Liver (tissue), 8 donors: ENCODE measurements at regions not wholly inside any gene's neighbourhood (a gene's known extent, or its start where the extent isn't known, plus 50 kb on each side); places are given as distances from the start of the nearest gene placed in this dataset.

Experiments used
- DNase-seq: peaks from one replicate; pipeline ENCODE4 v3.0.0-alpha.2; 2017; ENCODE audit warnings: low spot score
- H3K27ac ChIP-seq, 2 donors: one replicate each; pipeline ENCODE4 v1.7.0; 2013; ENCODE audit warnings: inconsistent platforms in 2 of 2, low read length in 2 of 2, control low read depth in 1 of 2, low read depth in 1 of 2, mild to moderate bottlenecking in 1 of 2
- H3K27me3 ChIP-seq, 4 donors: one replicate each; pipeline versions ENCODE4 v1.6.1 to v1.7.0; 2013; ENCODE audit warnings: low read length in 3 of 4, inconsistent platforms in 1 of 4, mild to moderate bottlenecking in 1 of 4, moderate library complexity in 1 of 4; ENCODE audit not compliant: control insufficient read depth in 4 of 4, insufficient read depth in 4 of 4
- H3K36me3 ChIP-seq, 4 donors: one replicate each; pipeline versions ENCODE4 v1.6.1 to v1.7.0; 2013; ENCODE audit warnings: low read length in 3 of 4, mild to moderate bottlenecking in 3 of 4, low read depth in 1 of 4, moderate library complexity in 1 of 4; ENCODE audit not compliant: control insufficient read depth in 4 of 4, insufficient read depth in 3 of 4
- H3K4me1 ChIP-seq, 4 donors: one replicate each; pipeline versions ENCODE4 v1.6.1 to v1.7.0; 2013; ENCODE audit warnings: low read length in 3 of 4, mild to moderate bottlenecking in 3 of 4, moderate library complexity in 1 of 4; ENCODE audit not compliant: control insufficient read depth in 4 of 4, insufficient read depth in 4 of 4
- H3K4me3 ChIP-seq, 3 donors: one replicate each; pipeline versions ENCODE4 v1.6.1 to v1.7.0; 2013; ENCODE audit warnings: low read length in 3 of 3, control low read depth in 1 of 3, low read depth in 1 of 3, mild to moderate bottlenecking in 1 of 3
- H3K9ac ChIP-seq, 2 donors: one replicate each; pipeline ENCODE4 v1.7.0; 2013; ENCODE audit warnings: low read length in 2 of 2, mild to moderate bottlenecking in 2 of 2, moderate library complexity in 2 of 2, control low read depth in 1 of 2, low read depth in 1 of 2
- H3K9me3 ChIP-seq, 4 donors: one replicate each; pipeline versions ENCODE4 v1.6.1 to v1.7.0; 2013; ENCODE audit warnings: low read length in 3 of 4; ENCODE audit not compliant: control insufficient read depth in 4 of 4
- ATF3 ChIP-seq: IDR thresholded peaks from 2 replicates; pipeline ENCODE4 v1.6.1; 2016; ENCODE audit warnings: antibody characterized with exemption
- CTCF ChIP-seq: fragments of 150-350 bp; IDR thresholded peaks from 2 replicates; pipeline ENCODE4 v1.5.1; 2017; ENCODE audit warnings: improper control_type of control experiment, low read depth, low read length; ENCODE audit not compliant: missing input control
- EGR1 ChIP-seq, 2 donors: IDR thresholded peaks; 2 replicates each; pipeline ENCODE4 v1.6.1; 2016 to 2018; ENCODE audit warnings: antibody characterized with exemption in 2 of 2, low read depth in 2 of 2
- FOXA1 ChIP-seq: IDR thresholded peaks from 2 replicates; pipeline ENCODE4 v1.6.1; 2016; ENCODE audit warnings: antibody characterized with exemption
- FOXA2 ChIP-seq: IDR thresholded peaks from 2 replicates; pipeline ENCODE4 v1.6.1; 2016; ENCODE audit warnings: antibody characterized with exemption
- GABPA ChIP-seq, 2 donors: IDR thresholded peaks in 1 of 2; conservative IDR thresholded peaks in 1 of 2; 2 replicates each; pipeline ENCODE4 v1.6.1; 2016; ENCODE audit warnings: antibody characterized with exemption in 2 of 2, mild to moderate bottlenecking in 1 of 2, moderate library complexity in 1 of 2
- HNF4A ChIP-seq, 2 donors: conservative IDR thresholded peaks; 2 replicates each; pipeline ENCODE4 v1.6.1; 2016; ENCODE audit warnings: antibody characterized with exemption in 2 of 2, mild to moderate bottlenecking in 2 of 2
- HNF4G ChIP-seq: IDR thresholded peaks from 2 replicates; pipeline ENCODE4 v1.6.1; 2016; ENCODE audit warnings: antibody characterized with exemption
- JUND ChIP-seq, 2 donors: IDR thresholded peaks; 2 replicates each; pipeline ENCODE4 v1.6.1; 2016; ENCODE audit warnings: antibody characterized with exemption in 2 of 2
- MAX ChIP-seq: IDR thresholded peaks from 2 replicates; pipeline ENCODE4 v1.6.1; 2016; ENCODE audit warnings: antibody characterized with exemption
- NR2F2 ChIP-seq: IDR thresholded peaks from 2 replicates; pipeline ENCODE4 v1.6.1; 2016; ENCODE audit warnings: antibody characterized with exemption
- RAD21 ChIP-seq, 2 donors: IDR thresholded peaks; 2 replicates each; pipeline ENCODE4 v1.6.1; 2016; ENCODE audit warnings: antibody characterized with exemption in 2 of 2, mild to moderate bottlenecking in 2 of 2
- REST ChIP-seq: IDR thresholded peaks from 2 replicates; pipeline ENCODE4 v1.6.1; 2016; ENCODE audit warnings: antibody characterized with exemption, mild to moderate bottlenecking
- RXRA ChIP-seq, 2 donors: IDR thresholded peaks; 2 replicates each; pipeline ENCODE4 v1.6.1; 2017 to 2018; ENCODE audit warnings: antibody characterized with exemption in 2 of 2, mild to moderate bottlenecking in 1 of 2
- SP1 ChIP-seq: IDR thresholded peaks from 2 replicates; pipeline ENCODE4 v1.6.1; 2018; ENCODE audit warnings: antibody characterized with exemption, mild to moderate bottlenecking
- TAF1 ChIP-seq: conservative IDR thresholded peaks from 2 replicates; pipeline ENCODE4 v1.6.1; 2016; ENCODE audit warnings: antibody characterized with exemption, mild to moderate bottlenecking
- YY1 ChIP-seq: IDR thresholded peaks from 2 replicates; pipeline ENCODE4 v1.6.1; 2016; ENCODE audit warnings: antibody characterized with exemption, mild to moderate bottlenecking
- ZBTB33 ChIP-seq: IDR thresholded peaks from 2 replicates; pipeline ENCODE4 v1.6.1; 2016; ENCODE audit warnings: antibody characterized with exemption
- WGBS: extraction: QIAGEN DNeasy Blood & Tissue Kit; methylation state at CpG from one replicate; pipeline ENCODE4 v1.1.7; 2013; 5-methylcytosine and 5-hydroxymethylcytosine counted together
- donor health status: healthy.
- donor health status: healthy.
- donor health status: healthy.
- donor health status: healthy.
- donor health status: healthy.

- H3K9ac ChIP-seq: no peak overlapping the region
- WGBS: 56% methylated on average over 13 of the region's 13 CpGs
These were observed 968.6 kb upstream of the ZNF722 start for GRCh38 chr7:63030061-63030460.

More at GRCh38 chr7:63030061-63030460, 968.6 kb upstream of the ZNF722 start:
- H3K4me1 ChIP-seq: no peaks in the 10 kb centered on the region
- no peak overlapping the region for H3K4me3 ChIP-seq
- no peaks in the 10 kb centered on the region for H3K36me3 ChIP-seq
- H3K27me3 ChIP-seq: no peaks in the 10 kb centered on the region
- H3K9me3 ChIP-seq: peaks cover 0 to 7% (median 0%) of the 10 kb centered on the region in 4 donors
- no peak for DNase-seq
- H3K27ac ChIP-seq: no peak overlapping the region
- TF ChIP-seq REST: no peak
- no peak for TF ChIP-seq FOXA1
- TF ChIP-seq EGR1 (IDR thresholded peaks at IDR 0.05; ENCODE audit: low read depth in 2 of 2): no peak
- no peak for TF ChIP-seq RXRA (IDR thresholded peaks at IDR 0.05)
- TF ChIP-seq ATF3: no peak
- TF ChIP-seq RAD21 (IDR thresholded peaks at IDR 0.05): no peak
- no peak for TF ChIP-seq CTCF
- TF ChIP-seq MAX: no peak
- TF ChIP-seq JUND (IDR thresholded peaks at IDR 0.05): no peak
- TF ChIP-seq GABPA (IDR thresholded peaks at IDR 0.05 in 1 of 2, conservative IDR thresholded peaks at IDR 0.05 in 1 of 2): no peak
- TF ChIP-seq TAF1: no peak
- no peak for TF ChIP-seq HNF4G
- no peak for TF ChIP-seq FOXA2
- TF ChIP-seq SP1: no peak
- TF ChIP-seq NR2F2: no peak
- TF ChIP-seq ZBTB33: no peak
- no peak for TF ChIP-seq HNF4A (conservative IDR thresholded peaks at IDR 0.05)
- TF ChIP-seq YY1: no peak
